ENCODE measurements at regions not wholly inside any gene's neighbourhood (a gene's known extent, or its start where the extent isn't known, plus 50 kb on each side); places are given as distances from the start of the nearest gene placed in this dataset.

- TF ChIP-seq CTCF (conservative IDR thresholded peaks at IDR 0.05; ENCODE audit: low read length) (no peak), EZH2phosphoT487 (IDR thresholded peaks at IDR 0.05; ENCODE audit: borderline replicate concordance, low read depth, low read length) (no peak)
Measured at GRCh38 chr12:92012691-92013090, 133.0 kb downstream of the BTG1 start.
